Esophagus squamous epithelium (tissue), 5 donors: ENCODE measurements at regions not wholly inside any gene's neighbourhood (a gene's known extent, or its start where the extent isn't known, plus 50 kb on each side); places are given as distances from the start of the nearest gene placed in this dataset.

Experiments
- DNase-seq: peaks from one replicate; lab custom pipeline; 2025; lab: John Stamatoyannopoulos, UW
- H3K27ac ChIP-seq, 4 donors: fragments of 200-600 bp; sonication (generic); one replicate each; pipeline ENCODE4 v1.5.1; 2016 to 2019; ENCODE audit warnings: mild to moderate bottlenecking in 1 of 4
- H3K27me3 ChIP-seq, 4 donors: fragments of 200-600 bp; sonication (generic); 1 replicate in 3 of 4; 2 replicates in 1 of 4; pipeline versions ENCODE4 v1.5.1 to v1.6.0; 2017 to 2021; ENCODE audit warnings: antibody characterized with exemption in 1 of 4
- H3K36me3 ChIP-seq, 3 donors: fragments of 200-600 bp; sonication (generic); one replicate each; pipeline ENCODE4 v1.5.1; 2016 to 2019
- H3K4me1 ChIP-seq, 3 donors: fragments of 200-600 bp; sonication (generic); one replicate each; pipeline ENCODE4 v1.5.1; 2017 to 2019
- H3K4me3 ChIP-seq, 4 donors: fragments of 200-600 bp; sonication (generic); 1 replicate in 3 of 4; 2 replicates in 1 of 4; pipeline ENCODE4 v1.5.1; 2016 to 2019; ENCODE audit warnings: mild to moderate bottlenecking in 2 of 4, moderate library complexity in 1 of 4
- H3K9me3 ChIP-seq, 3 donors: fragments of 200-600 bp; sonication (generic); one replicate each; pipeline ENCODE4 v1.5.1; 2016 to 2019
- CTCF ChIP-seq, 6 experiments: fragments of 450-650 bp in 4 of 6; fragments of 200-600 bp in 2 of 6; sonication (generic) in 2 of 6; IDR thresholded peaks; one replicate each; pipeline ENCODE4 v1.5.1; 2016 to 2019; ENCODE audit warnings: antibody characterized with exemption in 6 of 6, mild to moderate bottlenecking in 4 of 6, moderate library complexity in 4 of 6
- POLR2A ChIP-seq, 4 donors: fragments of 450-650 bp; IDR thresholded peaks; one replicate each; pipeline ENCODE4 v1.6.1; 2017; ENCODE audit warnings: antibody characterized with exemption in 4 of 4, mild to moderate bottlenecking in 4 of 4, moderate library complexity in 3 of 4
- WGBS, 2 donors: methylation state at CpG; one replicate each; pipeline ENCODE4 v1.1.5; 2018; 5-methylcytosine and 5-hydroxymethylcytosine counted together
- intact Hi-C: fragments of 100-400 bp; cut with DNase I; formaldehyde crosslinking; loops from one replicate; pipeline ENCODE4 v1.15.0; 2022
- donor health status: DM: yes; HTN: yes; CAD: no.

GRCh38 chr16:56050916-56051315 lies 140.4 kb upstream of the GNAO1 start:
- Histone ChIP-seq H3K4me1 (no peaks in the 10 kb centered on the region), H3K27ac (no peak overlapping the region), H3K4me3 (no peak overlapping the region), H3K36me3 (no peaks in the 10 kb centered on the region), H3K27me3 (peaks cover 0 to 16% (median 0%) of the 10 kb centered on the region in 4 donors), H3K9me3 (no peaks in the 10 kb centered on the region)
- whole genome bisulfite sequencing, 2 donors = 86 to 90% methylated on average over 4 of the region's 4 CpGs
- DNase-seq = no peak
- intact Hi-C loops = no loop called here
- TF ChIP-seq CTCF (IDR thresholded peaks at IDR 0.05) (no peak), POLR2A (IDR thresholded peaks at IDR 0.05) (no peak)

- intact Hi-C loops = no loop called here
- no peaks in the 10 kb centered on the region for H3K9me3 ChIP-seq
Observed at GRCh38 chr16:56048425-56049105, 142.7 kb upstream of the GNAO1 start.

GRCh38 chr16:56047307-56048234 lies 143.7 kb upstream of the GNAO1 start:
- no peak overlapping the region for H3K4me3 ChIP-seq
- no peaks in the 10 kb centered on the region for H3K4me1 ChIP-seq
- 35 to 73% methylated on average over 1 to 4 of the region's 4 CpGs for WGBS, 2 donors
- no peak for DNase-seq
- intact Hi-C loops = no loop called here
- no peaks in the 10 kb centered on the region for H3K36me3 ChIP-seq
- peaks cover 0 to 14% (median 0%) of the 10 kb centered on the region in 4 donors for H3K27me3 ChIP-seq
- H3K9me3 ChIP-seq = no peaks in the 10 kb centered on the region
- TF ChIP-seq POLR2A (IDR thresholded peaks at IDR 0.05) = no peak
- TF ChIP-seq CTCF (IDR thresholded peaks at IDR 0.05) = no peak
- H3K27ac ChIP-seq = no peak overlapping the region

More at GRCh38 chr16:56048425-56049105, 142.7 kb upstream of the GNAO1 start:
- H3K4me1 ChIP-seq = no peaks in the 10 kb centered on the region
- no peak overlapping the region for H3K4me3 ChIP-seq
- no peak overlapping the region for H3K27ac ChIP-seq
- no peaks in the 10 kb centered on the region for H3K36me3 ChIP-seq
- H3K27me3 ChIP-seq = peaks cover 0 to 19% (median 0%) of the 10 kb centered on the region in 4 donors
- no peak for TF ChIP-seq CTCF (IDR thresholded peaks at IDR 0.05)
- TF ChIP-seq POLR2A (IDR thresholded peaks at IDR 0.05) = no peak
- 55 to 63% methylated on average over 6 of the region's 6 CpGs for WGBS, 2 donors
- DNase-seq = no peak

GRCh38 chr16:56042416-56042815 lies 148.9 kb upstream of the GNAO1 start:
- no peak for TF ChIP-seq POLR2A (IDR thresholded peaks at IDR 0.05)
- TF ChIP-seq CTCF (IDR thresholded peaks at IDR 0.05) = no peak
- no peaks in the 10 kb centered on the region for H3K36me3 ChIP-seq
- DNase-seq = no peak
- no peaks in the 10 kb centered on the region for H3K9me3 ChIP-seq
- H3K4me1 ChIP-seq = no peaks in the 10 kb centered on the region
- no peak overlapping the region for H3K4me3 ChIP-seq
- intact Hi-C loops = no loop called here
- H3K27me3 ChIP-seq = peaks cover 0 to 4% (median 0%) of the 10 kb centered on the region in 4 donors
- H3K27ac ChIP-seq = no peak overlapping the region
- WGBS, 2 donors = 70 to 75% methylated on average over 4 of the region's 4 CpGs
